Transverse colon (tissue), 4 donors: ENCODE measurements at regions not wholly inside any gene's neighbourhood (a gene's known extent, or its start where the extent isn't known, plus 50 kb on each side); places are given as distances from the start of the nearest gene placed in this dataset.

ENCODE experiments used
- CTCF ChIP-seq, 5 experiments: fragments of 200-600 bp in 3 of 5; fragments of 450-650 bp in 2 of 5; sonication (generic) in 3 of 5; IDR thresholded peaks; 1 replicate in 2 of 5; 2 replicates in 3 of 5; pipeline ENCODE4 v1.5.1; 2016 to 2017; ENCODE audit warnings: antibody characterized with exemption in 5 of 5, inconsistent platforms in 3 of 5, mild to moderate bottlenecking in 2 of 5, moderate library complexity in 1 of 5
- EP300 ChIP-seq: sonication (generic); formaldehyde crosslinking; IDR thresholded peaks from one replicate; pipeline ENCODE4 v1.6.1; 2017; ENCODE audit warnings: antibody characterized with exemption, low read depth
- POLR2A ChIP-seq: fragments of 450-650 bp; IDR thresholded peaks from one replicate; pipeline ENCODE4 v1.6.1; 2016; ENCODE audit warnings: antibody characterized with exemption, mild to moderate bottlenecking, moderate library complexity
- POLR2AphosphoS5 ChIP-seq, 3 donors: sonication (generic); formaldehyde crosslinking; IDR thresholded peaks; one replicate each; pipeline ENCODE4 v1.6.1; 2016; ENCODE audit warnings: antibody characterized with exemption in 3 of 3

DNA sequence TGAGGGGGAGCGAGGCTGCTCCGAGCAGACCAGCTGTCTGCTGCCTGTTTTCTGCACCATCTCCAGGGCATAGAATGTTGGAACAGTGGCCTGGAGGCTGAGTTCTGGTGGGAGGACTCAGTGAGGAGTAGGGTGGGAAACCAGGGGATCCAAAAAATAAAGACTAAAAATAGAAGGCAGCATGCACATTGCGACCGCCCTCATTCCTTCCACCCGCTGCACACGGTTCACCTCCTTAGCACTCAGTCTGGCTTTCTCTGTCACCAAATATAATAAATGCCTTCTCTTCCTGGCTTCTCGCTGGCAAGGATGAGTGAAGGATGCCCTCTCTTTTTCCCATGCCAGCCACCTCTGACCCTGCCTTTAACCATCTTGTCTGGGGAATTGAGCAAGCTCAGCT, 146.2 kb downstream of the AACS start:
- TF ChIP-seq EP300, result no peak
- no peak for TF ChIP-seq CTCF (IDR thresholded peaks at IDR 0.05)
- TF ChIP-seq POLR2A, result no peak
- TF ChIP-seq POLR2AphosphoS5 (IDR thresholded peaks at IDR 0.05), result no peak
